Fibroblast of the aortic adventitia (primary cell): ENCODE measurements at regions not wholly inside any gene's neighbourhood (a gene's known extent, or its start where the extent isn't known, plus 50 kb on each side); places are given as distances from the start of the nearest gene placed in this dataset.

Experiments used
- DNase-seq: peaks from one replicate; pipeline ENCODE4 v3.0.0-alpha.2; 2010; ENCODE audit warnings: low read depth
- H3K4me3 ChIP-seq: 2 replicates; pipeline ENCODE4 v1.5.1; 2011; ENCODE audit warnings: low read depth, mild to moderate bottlenecking, control low read depth, low read length, moderate library complexity
- TF ChIP-seq, protein P1 (sequence below): IDR thresholded peaks from 2 replicates; pipeline ENCODE4 v1.5.1; 2011; ENCODE audit warnings: mild to moderate bottlenecking, low read length, control low read depth, inconsistent platforms; ENCODE audit not compliant: insufficient read depth

DNA sequence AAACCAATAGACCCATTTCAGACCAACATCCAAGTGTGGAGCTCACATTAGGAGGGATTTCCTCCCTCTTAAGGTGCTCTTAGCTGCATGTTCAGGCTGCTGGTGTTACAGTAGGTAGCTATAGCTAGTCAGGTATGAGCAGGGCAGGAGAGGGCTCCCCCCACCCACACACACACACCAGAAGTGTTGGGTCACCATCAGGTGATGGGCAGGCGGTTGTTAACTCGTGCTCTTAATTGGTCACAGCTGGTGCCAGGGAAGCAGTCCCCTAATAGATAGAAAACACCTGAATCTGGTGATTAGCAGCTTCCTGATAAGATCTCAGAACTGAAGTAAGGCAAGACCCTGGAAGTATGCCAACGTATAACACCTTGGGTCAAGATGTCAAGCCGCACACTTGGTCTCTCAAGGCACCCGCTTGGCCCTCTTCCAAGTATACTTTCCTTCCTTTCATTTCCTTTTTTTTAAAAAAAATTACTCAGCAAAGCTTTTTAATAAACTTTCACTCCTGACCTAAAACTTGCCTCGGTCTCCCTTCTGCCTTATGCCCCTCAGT, 532.4 kb downstream of the DNAH5 start:
- H3K4me3 ChIP-seq: no peak overlapping the region
- no peak for DNase-seq
- TF ChIP-seq, protein P1, sequence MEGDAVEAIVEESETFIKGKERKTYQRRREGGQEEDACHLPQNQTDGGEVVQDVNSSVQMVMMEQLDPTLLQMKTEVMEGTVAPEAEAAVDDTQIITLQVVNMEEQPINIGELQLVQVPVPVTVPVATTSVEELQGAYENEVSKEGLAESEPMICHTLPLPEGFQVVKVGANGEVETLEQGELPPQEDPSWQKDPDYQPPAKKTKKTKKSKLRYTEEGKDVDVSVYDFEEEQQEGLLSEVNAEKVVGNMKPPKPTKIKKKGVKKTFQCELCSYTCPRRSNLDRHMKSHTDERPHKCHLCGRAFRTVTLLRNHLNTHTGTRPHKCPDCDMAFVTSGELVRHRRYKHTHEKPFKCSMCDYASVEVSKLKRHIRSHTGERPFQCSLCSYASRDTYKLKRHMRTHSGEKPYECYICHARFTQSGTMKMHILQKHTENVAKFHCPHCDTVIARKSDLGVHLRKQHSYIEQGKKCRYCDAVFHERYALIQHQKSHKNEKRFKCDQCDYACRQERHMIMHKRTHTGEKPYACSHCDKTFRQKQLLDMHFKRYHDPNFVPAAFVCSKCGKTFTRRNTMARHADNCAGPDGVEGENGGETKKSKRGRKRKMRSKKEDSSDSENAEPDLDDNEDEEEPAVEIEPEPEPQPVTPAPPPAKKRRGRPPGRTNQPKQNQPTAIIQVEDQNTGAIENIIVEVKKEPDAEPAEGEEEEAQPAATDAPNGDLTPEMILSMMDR: no peak

- peak; percentile 20 for DNase-seq
- TF ChIP-seq, protein P1: no peak
- H3K4me3 ChIP-seq: no peak overlapping the region
Measured at GRCh38 chr5:13408616-13409015, 535.9 kb downstream of the DNAH5 start.

DNA sequence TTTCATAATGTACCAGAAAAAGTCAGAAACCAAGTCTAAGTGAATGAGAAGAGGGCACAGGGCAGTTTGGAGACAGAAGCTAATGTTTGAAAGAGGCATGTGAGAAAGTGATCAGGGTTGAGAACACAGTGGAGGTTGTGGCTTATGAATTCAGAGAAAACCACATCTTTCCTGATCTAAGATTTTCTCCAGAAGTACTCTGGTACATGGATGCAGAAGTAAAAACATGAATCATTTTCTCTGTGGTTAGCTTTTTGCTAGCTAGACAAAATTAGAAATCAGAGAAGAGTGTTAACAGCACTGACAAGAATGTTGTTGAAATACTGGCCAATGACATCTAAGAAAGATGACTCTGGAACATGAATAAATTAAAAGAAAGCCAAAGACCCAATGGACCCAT, 541.1 kb downstream of the DNAH5 start:
- DNase-seq: no peak

DNA sequence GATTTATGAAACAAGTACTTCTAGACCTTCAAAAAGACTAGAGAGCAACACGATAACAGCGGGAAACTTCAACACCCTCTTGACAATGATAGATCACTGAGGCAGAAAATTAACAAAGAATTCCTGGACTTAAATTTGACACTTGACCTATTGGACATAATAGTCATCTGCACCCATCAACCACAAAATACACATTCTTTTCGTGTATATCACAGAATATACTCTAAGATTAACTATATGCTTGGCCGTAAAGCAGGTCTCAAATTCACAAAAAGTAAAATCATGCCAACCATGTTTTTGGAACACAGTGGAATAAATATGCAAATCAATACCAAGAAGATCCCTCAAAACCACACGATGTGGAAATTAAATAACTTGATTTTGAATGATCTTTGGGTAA, 559.4 kb downstream of the DNAH5 start:
- DNase-seq: no peak
- H3K4me3 ChIP-seq: no peak overlapping the region
- TF ChIP-seq, protein P1: no peak

More for the DNA sequence above, 541.1 kb downstream of the DNAH5 start:
- TF ChIP-seq, protein P1: no peak
- H3K4me3 ChIP-seq: no peak overlapping the region

DNA sequence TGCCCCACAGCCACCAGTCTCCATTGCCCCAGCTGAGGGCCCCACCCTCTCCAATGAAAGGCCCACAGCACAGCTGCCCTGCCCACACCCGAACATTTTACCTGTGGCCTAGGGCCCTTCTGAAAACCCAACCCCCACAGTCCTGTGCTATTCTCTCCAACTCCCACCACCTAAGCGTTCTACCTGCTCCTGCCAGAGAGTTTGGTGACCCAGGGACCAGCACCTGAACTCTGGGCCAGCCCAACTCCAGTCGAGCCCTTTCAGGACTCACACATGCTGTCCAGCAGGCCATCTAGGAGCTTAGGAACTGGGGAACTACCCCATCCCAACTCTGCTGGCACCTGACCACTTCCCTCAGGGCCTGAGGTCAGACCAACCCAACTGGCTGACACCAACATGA, 562.3 kb downstream of the DNAH5 start:
- no peak for DNase-seq
- TF ChIP-seq, protein P1: no peak
- H3K4me3 ChIP-seq: no peak overlapping the region

DNA sequence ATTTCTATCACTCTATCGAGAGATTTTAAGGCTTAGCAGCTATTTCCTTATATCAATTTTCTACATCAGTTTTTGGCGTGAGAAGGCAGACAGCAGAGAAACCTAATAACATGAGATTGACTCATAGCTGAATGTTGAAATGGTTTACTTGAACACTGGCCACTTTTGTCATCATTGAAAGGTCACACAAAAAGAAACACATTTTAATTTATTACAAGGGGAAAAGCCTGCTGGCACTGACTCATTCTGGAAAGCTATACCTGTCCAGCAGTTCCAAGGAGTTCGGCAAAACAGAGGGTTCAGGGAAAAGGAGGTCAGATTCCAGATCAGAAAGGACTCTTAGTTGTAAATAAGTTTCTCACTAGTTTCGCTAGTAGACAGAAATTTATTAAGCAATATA, 566.4 kb downstream of the DNAH5 start:
- H3K4me3 ChIP-seq: no peak overlapping the region
- DNase-seq: peak; percentile 49
- TF ChIP-seq, protein P1: no peak

- H3K4me3 ChIP-seq: no peak overlapping the region
- TF ChIP-seq, protein P1: no peak
- DNase-seq: peak; percentile 52
Measured at GRCh38 chr5:13359344-13359743, 585.1 kb downstream of the DNAH5 start.
